OCI-LY3 (cell line): ENCODE measurements at regions not wholly inside any gene's neighbourhood (a gene's known extent, or its start where the extent isn't known, plus 50 kb on each side); places are given as distances from the start of the nearest gene placed in this dataset.

Experiments
- H2AFZ ChIP-seq: fragments of 200-600, 300-600 bp; shearing (Covaris generic); 2 replicates; pipeline ENCODE4 v1.6.0; 2014; ENCODE audit warnings: antibody characterized with exemption, low read depth, low read length
- H3K27ac ChIP-seq: fragments of 200-600, 300-600 bp; sonication (generic); 2 replicates; pipeline ENCODE4 v1.5.1; 2014; ENCODE audit warnings: mild to moderate bottlenecking, low read length, moderate library complexity, mixed read lengths
- H3K27me3 ChIP-seq: fragments of 200-600, 300-600 bp; sonication (generic); 2 replicates; pipeline ENCODE4 v1.6.1; 2014; ENCODE audit warnings: low read depth, low read length, mixed read lengths
- H3K36me3 ChIP-seq: fragments of 200-600, 300-600 bp; sonication (generic); replicated peaks from 2 replicates; pipeline ENCODE3; 2014; ENCODE audit warnings: low read depth, low read length, mixed read lengths
- H3K4me1 ChIP-seq: fragments of 300-600, 200-600 bp; sonication (generic); 2 replicates; pipeline ENCODE4 v1.6.1; 2014; ENCODE audit warnings: low read length, mixed read lengths
- H3K4me2 ChIP-seq: fragments of 200-600, 300-600 bp; sonication (generic); 2 replicates; pipeline ENCODE4 v1.6.1; 2014; ENCODE audit warnings: low read length, mixed read lengths
- H3K4me3 ChIP-seq: fragments of 300-600, 200-600 bp; sonication (generic); 2 replicates; pipeline ENCODE4 v1.5.1; 2014; ENCODE audit warnings: antibody characterized with exemption, mild to moderate bottlenecking, low read length, moderate library complexity
- H3K79me2 ChIP-seq: fragments of 300-600, 200-600 bp; shearing (Covaris generic); 2 replicates; pipeline ENCODE4 v1.6.1; 2014; ENCODE audit warnings: mild to moderate bottlenecking, low read length, mixed read lengths
- H3K9ac ChIP-seq: fragments of 300-600, 200-600 bp; shearing (Covaris generic); 2 replicates; pipeline ENCODE4 v1.6.0; 2014; ENCODE audit warnings: mild to moderate bottlenecking, low read length, moderate library complexity
- H3K9me3 ChIP-seq: fragments of 200-600, 300-600 bp; shearing (Covaris generic); 2 replicates; pipeline ENCODE4 v1.6.1; 2014; ENCODE audit warnings: low read length, mixed read lengths; ENCODE audit not compliant: insufficient read depth
- H4K20me1 ChIP-seq: fragments of 200-600, 300-600 bp; sonication (generic); 2 replicates; pipeline ENCODE4 v1.6.1; 2016; ENCODE audit warnings: low read length, mixed read lengths; ENCODE audit not compliant: insufficient read depth
- CTCF ChIP-seq: fragments of 200-600, 300-600 bp; sonication (generic); IDR thresholded peaks from 2 replicates; pipeline ENCODE4 v1.5.1; 2014; ENCODE audit warnings: antibody characterized with exemption, low read length, low read depth
- EZH2phosphoT487 ChIP-seq: fragments of 200-600 bp; shearing (Covaris generic); IDR thresholded peaks from 2 replicates; pipeline ENCODE4 v1.6.1; 2018; ENCODE audit warnings: antibody characterized with exemption, mixed run types, low read depth

- no peak overlapping the region for H3K9ac ChIP-seq
- H3K4me2 ChIP-seq: no peak overlapping the region
- H4K20me1 ChIP-seq: no peaks in the 10 kb centered on the region
- no peak overlapping the region for H3K27ac ChIP-seq
- H3K4me3 ChIP-seq: no peak overlapping the region
- no peak overlapping the region for H2AFZ ChIP-seq
- no peak for TF ChIP-seq CTCF
- H3K36me3 ChIP-seq: peaks cover 7% of the 10 kb centered on the region
- no peaks in the 10 kb centered on the region for H3K79me2 ChIP-seq
- no peaks in the 10 kb centered on the region for H3K27me3 ChIP-seq
- peaks cover 13% of the 10 kb centered on the region for H3K4me1 ChIP-seq
- peaks cover 6% of the 10 kb centered on the region; the same call in 1 of the 2 replicates for H3K9me3 ChIP-seq
Measured at GRCh38 chr15:100705841-100706240, 103.5 kb downstream of the ASB7 start.

- Histone ChIP-seq H4K20me1 (no peaks in the 10 kb centered on the region), H3K4me1 (peaks cover 13% of the 10 kb centered on the region), H2AFZ (no peak overlapping the region), H3K79me2 (no peaks in the 10 kb centered on the region), H3K36me3 (peaks cover 4% of the 10 kb centered on the region), H3K27me3 (no peaks in the 10 kb centered on the region), H3K9ac (no peak overlapping the region), H3K4me3 (no peak overlapping the region), H3K9me3 (peaks cover 6% of the 10 kb centered on the region; the same call in 1 of the 2 replicates), H3K27ac (no peak overlapping the region), H3K4me2 (no peak overlapping the region)
- TF ChIP-seq CTCF (no peak), EZH2phosphoT487 (no peak)
Measured at GRCh38 chr15:100707229-100707628, 104.8 kb downstream of the ASB7 start.

GRCh38 chr15:100708916-100709315 is 106.5 kb downstream of the ASB7 start:
- H3K9ac ChIP-seq: no peak overlapping the region
- H3K9me3 ChIP-seq: no peaks in the 10 kb centered on the region
- H3K27ac ChIP-seq: no peak overlapping the region
- H3K4me1 ChIP-seq: no peaks in the 10 kb centered on the region
- H3K4me3 ChIP-seq: no peak overlapping the region
- TF ChIP-seq EZH2phosphoT487: no peak
- no peak for TF ChIP-seq CTCF
- H3K4me2 ChIP-seq: no peak overlapping the region
- no peaks in the 10 kb centered on the region for H3K27me3 ChIP-seq
- H3K79me2 ChIP-seq: no peaks in the 10 kb centered on the region
- H2AFZ ChIP-seq: no peak overlapping the region
- no peaks in the 10 kb centered on the region for H3K36me3 ChIP-seq
- no peaks in the 10 kb centered on the region for H4K20me1 ChIP-seq

- no peaks in the 10 kb centered on the region for H3K27me3 ChIP-seq
- H3K4me3 ChIP-seq: no peak overlapping the region
- no peak overlapping the region for H3K27ac ChIP-seq
- H4K20me1 ChIP-seq: no peaks in the 10 kb centered on the region
- H3K79me2 ChIP-seq: no peaks in the 10 kb centered on the region
- H3K36me3 ChIP-seq: no peaks in the 10 kb centered on the region
- no peaks in the 10 kb centered on the region for H3K9me3 ChIP-seq
- no peaks in the 10 kb centered on the region for H3K4me1 ChIP-seq
- H3K4me2 ChIP-seq: no peak overlapping the region
- no peak overlapping the region for H3K9ac ChIP-seq
- no peak overlapping the region for H2AFZ ChIP-seq
- no peak for TF ChIP-seq EZH2phosphoT487
- TF ChIP-seq CTCF: no peak
Measured at GRCh38 chr15:100710222-100710621, 107.8 kb downstream of the ASB7 start.
